HG02763 (cell line): ENCODE measurements at regions not wholly inside any gene's neighbourhood (a gene's known extent, or its start where the extent isn't known, plus 50 kb on each side); places are given as distances from the start of the nearest gene placed in this dataset.

ENCODE experiments used
- ATAC-seq: cut with Tn5 transposase; IDR thresholded peaks from one replicate; pipeline ENCODE4 v1.9.1; 2021; ENCODE audit warnings: mild to moderate bottlenecking, moderate library complexity; ENCODE audit not compliant: unreplicated experiment

- ATAC-seq: no peak
Observed at GRCh38 chr13:105297839-105298238, 1237.6 kb downstream of the EFNB2 start.

- no peak for ATAC-seq
Observed at GRCh38 chr13:105291987-105292386, 1243.5 kb downstream of the EFNB2 start.

- no peak for ATAC-seq
Observed at GRCh38 chr13:105290596-105290995, 1244.9 kb downstream of the EFNB2 start.

GRCh38 chr13:105285526-105285925 is 1249.9 kb downstream of the EFNB2 start:
- no peak for ATAC-seq

GRCh38 chr13:105282406-105283285 is 1252.8 kb downstream of the EFNB2 start:
- ATAC-seq: no peak

GRCh38 chr13:105278943-105279381 is 1256.5 kb downstream of the EFNB2 start:
- no peak for ATAC-seq

GRCh38 chr13:105276571-105276970 is 1258.9 kb downstream of the EFNB2 start:
- no peak for ATAC-seq

GRCh38 chr13:105273665-105274222 is 1261.7 kb downstream of the EFNB2 start:
- no peak for ATAC-seq

- no peak for ATAC-seq
Observed at GRCh38 chr13:105272660-105273631, 1262.5 kb downstream of the EFNB2 start.

- ATAC-seq: no peak
Observed at GRCh38 chr13:105266615-105267014, 1268.8 kb downstream of the EFNB2 start.

- no peak for ATAC-seq
Observed at GRCh38 chr13:105262579-105262978, 1272.9 kb downstream of the EFNB2 start.

GRCh38 chr13:105259426-105259825 is 1276.0 kb downstream of the EFNB2 start:
- ATAC-seq: no peak

- no peak for ATAC-seq
Observed at GRCh38 chr13:105255472-105255871, 1280.0 kb downstream of the EFNB2 start.

- ATAC-seq: no peak
Observed at GRCh38 chr13:105251293-105251692, 1284.2 kb downstream of the EFNB2 start.

- ATAC-seq: no peak
Observed at GRCh38 chr13:105247830-105248229, 1287.6 kb downstream of the EFNB2 start.

GRCh38 chr13:105240371-105240770 is 1295.1 kb downstream of the EFNB2 start:
- ATAC-seq: no peak

- ATAC-seq: no peak
Observed at GRCh38 chr13:105232439-105232838, 1303.0 kb downstream of the EFNB2 start.

GRCh38 chr13:105232006-105232405 is 1303.5 kb downstream of the EFNB2 start:
- ATAC-seq: no peak

GRCh38 chr13:105231579-105231978 is 1303.9 kb downstream of the EFNB2 start:
- no peak for ATAC-seq

GRCh38 chr13:105220881-105221280 is 1314.6 kb downstream of the EFNB2 start:
- no peak for ATAC-seq

- ATAC-seq: no peak
Observed at GRCh38 chr13:105220063-105220462, 1315.4 kb downstream of the EFNB2 start.
